OCI-LY7 (cell line): ENCODE measurements at regions not wholly inside any gene's neighbourhood (a gene's known extent, or its start where the extent isn't known, plus 50 kb on each side); places are given as distances from the start of the nearest gene placed in this dataset.

Experiments used
- BruUV-seq: library from RNA; stranded (reverse); fragments of 400-500 nt; replicated peaks from 2 replicates; lab custom pipeline; 2021; lab: Mats Ljungman, UMichigan
- CTCF ChIA-PET: fragments of 300-600 bp; sonication (Branson Sonifier 250); formaldehyde crosslinking; loops from one replicate; lab custom pipeline; 2022; ENCODE audit warnings: antibody characterized with exemption; ENCODE audit not compliant: unreplicated experiment; lab: Charles Lee
- POLR2A ChIA-PET: fragments of 300-600 bp; sonication (Branson Sonifier 250); formaldehyde crosslinking; loops from one replicate; lab custom pipeline; 2022; ENCODE audit warnings: antibody characterized with exemption; lab: Charles Lee
- DNase-seq: peaks from one replicate; pipeline ENCODE4 v3.0.0-alpha.2; 2015; ENCODE audit warnings: low spot score
- H2AFZ ChIP-seq: fragments of 200-600 bp; sonication (generic), shearing (Covaris generic); 2 replicates; pipeline ENCODE4 v1.6.1; 2014; ENCODE audit warnings: mild to moderate bottlenecking, antibody characterized with exemption, low read length, moderate library complexity
- H3K27ac ChIP-seq: fragments of 200-600 bp; sonication (generic); 2 replicates; pipeline ENCODE4 v1.5.1; 2014; ENCODE audit warnings: mixed run types, low read depth, mild to moderate bottlenecking, moderate library complexity, low read length, inconsistent platforms; ENCODE audit not compliant: poor library complexity, severe bottlenecking
- H3K36me3 ChIP-seq: fragments of 200-600 bp; sonication (generic); 2 replicates; pipeline ENCODE4 v1.6.1; 2014; ENCODE audit warnings: mild to moderate bottlenecking, antibody characterized with exemption, low read length, moderate library complexity, mixed read lengths; ENCODE audit not compliant: insufficient read depth
- H3K4me1 ChIP-seq: fragments of 200-600 bp; sonication (generic); 2 replicates; pipeline ENCODE4 v1.5.1; 2014; ENCODE audit warnings: mild to moderate bottlenecking, low read length; ENCODE audit not compliant: insufficient read depth, poor library complexity, severe bottlenecking
- H3K4me2 ChIP-seq: fragments of 200-600 bp; sonication (generic); 2 replicates; pipeline ENCODE4 v1.6.1; 2014; ENCODE audit warnings: mild to moderate bottlenecking, low read length
- H3K4me3 ChIP-seq: fragments of 200-600 bp; sonication (generic); 2 replicates; pipeline ENCODE4 v1.5.1; 2014; ENCODE audit warnings: mild to moderate bottlenecking, low read depth, low read length; ENCODE audit not compliant: poor library complexity, severe bottlenecking
- H3K79me2 ChIP-seq: fragments of 200-600 bp; sonication (generic); 2 replicates; pipeline ENCODE4 v1.6.1; 2016; ENCODE audit warnings: low read depth, mild to moderate bottlenecking, low read length, moderate library complexity, mixed read lengths; ENCODE audit not compliant: insufficient read depth
- H3K9me2 ChIP-seq: fragments of 200-600 bp; sonication (generic); 2 replicates; pipeline ENCODE4 v1.6.1; 2016; ENCODE audit warnings: mild to moderate bottlenecking, low read length, mixed read lengths; ENCODE audit not compliant: insufficient read depth
- H3K9me3 ChIP-seq: fragments of 200-600 bp; sonication (generic); 2 replicates; pipeline ENCODE4 v1.6.1; 2014; ENCODE audit warnings: mild to moderate bottlenecking, mixed run types, low read length, mixed read lengths
- H4K20me1 ChIP-seq: fragments of 200-600 bp; sonication (generic); 2 replicates; pipeline ENCODE4 v1.6.1; 2014; ENCODE audit warnings: mild to moderate bottlenecking, antibody characterized with exemption, low read length, moderate library complexity, mixed read lengths; ENCODE audit not compliant: insufficient read depth
- EZH2phosphoT487 ChIP-seq: fragments of 200-600 bp; sonication (generic); IDR thresholded peaks from 2 replicates; pipeline ENCODE4 v1.6.1; 2018; ENCODE audit warnings: low read depth, borderline replicate concordance, mild to moderate bottlenecking, mixed run types, antibody characterized with exemption, low read length, moderate library complexity, mixed read lengths
- intact Hi-C: fragments of 100-400 bp; cut with micrococcal nuclease; formaldehyde crosslinking; loops from one replicate; pipeline ENCODE4 v1.10.0; 2022; ENCODE audit not compliant: unreplicated experiment
- TF ChIP-seq, protein P1 (sequence below): fragments of 200-600 bp; sonication (generic); conservative IDR thresholded peaks from 2 replicates; pipeline ENCODE4 v1.5.1; 2014; ENCODE audit warnings: mild to moderate bottlenecking, antibody characterized with exemption, low read length, moderate library complexity, mixed read lengths

DNA sequence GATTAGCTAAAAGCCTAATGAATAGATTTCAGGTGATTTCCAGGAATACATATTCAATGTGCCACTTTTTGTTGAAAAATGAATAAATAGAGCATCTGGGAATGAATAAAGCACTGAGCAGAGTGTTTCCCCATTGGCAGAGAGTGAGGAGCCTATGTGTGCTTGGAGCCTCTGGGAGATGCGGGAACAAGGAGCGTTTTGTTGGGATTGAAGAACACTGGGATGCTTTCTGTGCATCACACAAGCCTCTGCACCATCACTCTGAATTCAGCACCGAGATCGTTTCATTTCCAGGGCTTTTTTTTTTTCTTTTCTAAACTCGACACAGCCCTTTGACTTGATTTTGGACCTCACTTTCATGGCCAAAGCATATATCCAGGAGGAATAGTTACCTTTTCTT is 111.4 kb downstream of the BAMBI start:
- Histone ChIP-seq H3K27ac (no peak overlapping the region), H2AFZ (no peak overlapping the region), H3K4me1 (no peaks in the 10 kb centered on the region), H3K36me3 (no peaks in the 10 kb centered on the region), H3K9me2 (no peaks in the 10 kb centered on the region), H3K4me2 (no peak overlapping the region), H3K9me3 (no peaks in the 10 kb centered on the region), H3K79me2 (no peaks in the 10 kb centered on the region), H3K4me3 (no peak overlapping the region), H4K20me1 (no peaks in the 10 kb centered on the region)
- ChIA-PET POLR2A (no interaction called here), CTCF (no interaction called here)
- intact Hi-C loops, result no loop called here
- DNase-seq, result no peak
- TF ChIP-seq, protein P1, sequence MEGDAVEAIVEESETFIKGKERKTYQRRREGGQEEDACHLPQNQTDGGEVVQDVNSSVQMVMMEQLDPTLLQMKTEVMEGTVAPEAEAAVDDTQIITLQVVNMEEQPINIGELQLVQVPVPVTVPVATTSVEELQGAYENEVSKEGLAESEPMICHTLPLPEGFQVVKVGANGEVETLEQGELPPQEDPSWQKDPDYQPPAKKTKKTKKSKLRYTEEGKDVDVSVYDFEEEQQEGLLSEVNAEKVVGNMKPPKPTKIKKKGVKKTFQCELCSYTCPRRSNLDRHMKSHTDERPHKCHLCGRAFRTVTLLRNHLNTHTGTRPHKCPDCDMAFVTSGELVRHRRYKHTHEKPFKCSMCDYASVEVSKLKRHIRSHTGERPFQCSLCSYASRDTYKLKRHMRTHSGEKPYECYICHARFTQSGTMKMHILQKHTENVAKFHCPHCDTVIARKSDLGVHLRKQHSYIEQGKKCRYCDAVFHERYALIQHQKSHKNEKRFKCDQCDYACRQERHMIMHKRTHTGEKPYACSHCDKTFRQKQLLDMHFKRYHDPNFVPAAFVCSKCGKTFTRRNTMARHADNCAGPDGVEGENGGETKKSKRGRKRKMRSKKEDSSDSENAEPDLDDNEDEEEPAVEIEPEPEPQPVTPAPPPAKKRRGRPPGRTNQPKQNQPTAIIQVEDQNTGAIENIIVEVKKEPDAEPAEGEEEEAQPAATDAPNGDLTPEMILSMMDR, result no peak
- TF ChIP-seq EZH2phosphoT487, result no peak
- no TSS peak for BruUV-seq

DNA sequence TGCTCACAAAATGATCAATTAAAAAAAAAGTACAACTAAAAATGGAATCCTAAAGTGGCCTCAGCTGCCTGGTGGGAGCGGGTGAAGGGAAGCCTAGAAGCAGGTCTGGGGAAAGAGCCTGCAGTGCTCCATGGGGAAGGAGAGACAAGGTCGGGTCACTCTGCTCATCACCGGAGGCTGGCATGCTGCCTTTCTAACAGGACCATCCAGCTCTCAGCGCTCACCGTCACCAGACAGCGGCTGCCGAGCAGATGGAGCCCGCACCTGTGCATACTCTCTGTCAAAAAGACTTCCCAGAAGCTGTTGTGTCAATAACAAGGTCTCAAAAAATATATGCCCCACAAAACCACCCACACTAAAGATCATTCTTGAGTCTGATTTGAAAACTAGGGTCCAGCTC is 112.8 kb downstream of the BAMBI start:
- no peaks in the 10 kb centered on the region for H3K4me1 ChIP-seq
- H3K27ac ChIP-seq, result no peak overlapping the region
- no peak overlapping the region for H3K4me2 ChIP-seq
- no peak for TF ChIP-seq EZH2phosphoT487
- TF ChIP-seq, protein P1, result no peak
- no peaks in the 10 kb centered on the region for H3K79me2 ChIP-seq
- ChIA-PET POLR2A (interaction anchor here (0.9 to 1.3 kb wide), 2 partner anchors 15 to 23 kb away, joined by 3 read pairs; no protein-coding TSS in a partner anchor), CTCF (no interaction called here)
- no peak overlapping the region for H3K4me3 ChIP-seq
- H3K9me3 ChIP-seq, result no peaks in the 10 kb centered on the region
- intact Hi-C loops, result no loop called here
- no peaks in the 10 kb centered on the region for H4K20me1 ChIP-seq
- no peak overlapping the region for H2AFZ ChIP-seq
- no peaks in the 10 kb centered on the region for H3K36me3 ChIP-seq
- BruUV-seq, result no TSS peak
- DNase-seq, result no peak
- H3K9me2 ChIP-seq, result no peaks in the 10 kb centered on the region

DNA sequence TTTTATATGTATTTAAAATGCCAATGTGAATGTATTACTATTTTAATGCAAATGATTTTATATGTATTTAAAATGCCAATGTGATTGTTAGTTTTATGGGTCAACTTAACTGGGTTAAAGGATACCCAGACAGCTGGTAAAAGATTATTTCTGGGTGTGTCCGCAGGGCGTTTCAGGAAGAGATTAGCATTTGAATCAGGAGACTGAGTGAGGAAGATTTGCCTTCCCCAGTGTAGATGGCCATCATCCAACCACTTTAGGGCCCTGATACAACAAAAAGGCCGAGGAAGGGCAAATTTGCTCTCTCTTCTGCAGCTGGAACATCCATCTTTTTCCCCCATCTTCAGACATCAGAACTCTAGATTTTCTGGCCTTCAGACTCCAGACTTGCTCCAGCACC is 116.2 kb downstream of the BAMBI start:
- Histone ChIP-seq H3K79me2 (no peaks in the 10 kb centered on the region), H3K4me2 (no peak overlapping the region), H3K4me3 (no peak overlapping the region), H3K36me3 (no peaks in the 10 kb centered on the region), H4K20me1 (no peaks in the 10 kb centered on the region), H3K27ac (no peak overlapping the region), H3K4me1 (no peaks in the 10 kb centered on the region), H3K9me3 (no peaks in the 10 kb centered on the region), H2AFZ (no peak overlapping the region), H3K9me2 (no peaks in the 10 kb centered on the region)
- ChIA-PET CTCF (no interaction called here), POLR2A (no interaction called here)
- no peak for DNase-seq
- intact Hi-C loops, result no loop called here
- BruUV-seq, result no TSS peak
- no peak for TF ChIP-seq EZH2phosphoT487
- TF ChIP-seq, protein P1, result no peak
